Pancreas (tissue), 10 donors: ENCODE measurements at regions not wholly inside any gene's neighbourhood (a gene's known extent, or its start where the extent isn't known, plus 50 kb on each side); places are given as distances from the start of the nearest gene placed in this dataset.

Source experiments
- ATAC-seq, 4 donors: fragments of 200-7000 bp; cut with Tn5 transposase; one replicate each; pipeline versions ENCODE4 v1.8.0 to v1.9.1; 2020; ENCODE audit warnings: mild to moderate bottlenecking in 4 of 4, moderate library complexity in 4 of 4
- DNase-seq, 6 donors: peaks; one replicate each; pipeline ENCODE4 v3.0.0-alpha.2; 2020
- FAIRE-seq: peaks from 2 replicates; lab custom pipeline; 2012; peaks lifted over from hg19 to GRCh38; lab: Jason Lieb, UNC
- H3K27ac ChIP-seq, 4 donors: fragments of 200-600 bp; sonication (generic); 1 replicate in 3 of 4; 2 replicates in 1 of 4; pipeline versions ENCODE4 v1.5.0 to v1.8.0; 2020
- H3K27me3 ChIP-seq, 4 donors: fragments of 200-600 bp; one replicate each; pipeline ENCODE4 v1.8.0; 2021
- H3K36me3 ChIP-seq, 3 donors: fragments of 200-600 bp; sonication (generic) in 1 of 3; one replicate each; pipeline versions ENCODE4 v1.5.0 to v1.8.0; 2020 to 2021
- H3K4me1 ChIP-seq, 3 donors: fragments of 200-600 bp; one replicate each; pipeline ENCODE4 v1.8.0; 2021
- H3K4me3 ChIP-seq, 4 donors: fragments of 200-600 bp; sonication (generic) in 2 of 4; one replicate each; pipeline versions ENCODE4 v1.5.0 to v1.8.0; 2020 to 2021
- H3K9me3 ChIP-seq, 4 donors: fragments of 200-600 bp; one replicate each; pipeline ENCODE4 v1.8.0; 2021
- CTCF ChIP-seq, 4 donors: fragments of 200-600 bp; sonication (generic) in 3 of 4; IDR thresholded peaks; one replicate each; pipeline versions ENCODE4 v1.5.0 to v1.8.0; 2021; ENCODE audit warnings: antibody characterized with exemption in 4 of 4
- WGBS, 2 donors: extraction: QIAGEN DNeasy Blood & Tissue Kit; methylation state at CpG; one replicate each; pipeline ENCODE4 v1.1.7; 2013; 5-methylcytosine and 5-hydroxymethylcytosine counted together
- intact Hi-C, 3 donors: fragments of 100-400 bp; cut with DNase I; formaldehyde crosslinking; loops; one replicate each; pipeline versions ENCODE4 v1.11.1 to v1.14.2; 2022
- donor health status: healthy with polysubstance abuse.
- donor health status: DM: no; HTN: no; CAD: no; lungs with moderate emphysema.
- donor health status: DM: no; HTN: no; CAD: no.
- donor health status: control.
- donor health status: control.
- donor health status: Bipolar disorder and iron deficiency.
- donor health status: DM: yes; HTN: yes; CAD: no.
- donor health status: DM: no; HTN: no; CAD: no.
- donor health status: DM: no; HTN: no; CAD: no.
- donor health status: DM: yes; HTN: yes; CAD: no.

GRCh38 chr2:18005411-18005810 lies 126.9 kb downstream of the KCNS3 start:
- Histone ChIP-seq H3K9me3 (no peaks in the 10 kb centered on the region), H3K4me3 (no peak overlapping the region), H3K4me1 (no peaks in the 10 kb centered on the region), H3K27me3 (no peaks in the 10 kb centered on the region), H3K36me3 (no peaks in the 10 kb centered on the region), H3K27ac (no peak overlapping the region)
- WGBS, 2 donors: 10 to 17% methylated on average over 1 of the region's 1 CpG
- intact Hi-C loops: no loop called here
- FAIRE-seq (no peak), ATAC-seq (peak in 1 of 4 donors; percentile 32), DNase-seq (no peak)
- no peak for TF ChIP-seq CTCF (IDR thresholded peaks at IDR 0.05)

- Histone ChIP-seq H3K4me3 (no peak overlapping the region), H3K27ac (no peak overlapping the region), H3K36me3 (no peaks in the 10 kb centered on the region), H3K27me3 (no peaks in the 10 kb centered on the region), H3K4me1 (no peaks in the 10 kb centered on the region), H3K9me3 (no peaks in the 10 kb centered on the region)
- WGBS, 2 donors: 52 to 61% methylated on average over 4 of the region's 4 CpGs
- ATAC-seq (no peak), DNase-seq (no peak), FAIRE-seq (no peak)
- no peak for TF ChIP-seq CTCF (IDR thresholded peaks at IDR 0.05)
- intact Hi-C loops: no loop called here
Observed at GRCh38 chr2:18001671-18002070, 123.2 kb downstream of the KCNS3 start.

GRCh38 chr2:17996978-17997377 lies 118.5 kb downstream of the KCNS3 start:
- no peak overlapping the region for H3K27ac ChIP-seq
- 60 to 63% methylated on average over 3 of the region's 3 CpGs for WGBS, 2 donors
- no peaks in the 10 kb centered on the region for H3K9me3 ChIP-seq
- no peaks in the 10 kb centered on the region for H3K27me3 ChIP-seq
- TF ChIP-seq CTCF (IDR thresholded peaks at IDR 0.05): no peak
- ATAC-seq (no peak), FAIRE-seq (no peak), DNase-seq (no peak)
- no peaks in the 10 kb centered on the region for H3K4me1 ChIP-seq
- no peaks in the 10 kb centered on the region for H3K36me3 ChIP-seq
- intact Hi-C loops: no loop called here
- H3K4me3 ChIP-seq: no peak overlapping the region

- FAIRE-seq: no peak
- Histone ChIP-seq H3K36me3 (no peaks in the 10 kb centered on the region), H3K27ac (no peak overlapping the region), H3K9me3 (no peaks in the 10 kb centered on the region), H3K4me1 (no peaks in the 10 kb centered on the region), H3K4me3 (no peak overlapping the region), H3K27me3 (no peaks in the 10 kb centered on the region)
- no peak for TF ChIP-seq CTCF (IDR thresholded peaks at IDR 0.05)
- DNase-seq: no peak
- WGBS, 2 donors: 76 to 84% methylated on average over 5 of the region's 5 CpGs
- intact Hi-C loops: no loop called here
- ATAC-seq: no peak
Observed at GRCh38 chr2:17995593-17995992, 117.1 kb downstream of the KCNS3 start.
